IPS-18c (cell line): ENCODE measurements at regions not wholly inside any gene's neighbourhood (a gene's known extent, or its start where the extent isn't known, plus 50 kb on each side); places are given as distances from the start of the nearest gene placed in this dataset.
"Not testable (repeated sequence)": the region's sequence is repeated elsewhere in the genome, so short reads cannot be mapped to it uniquely, and the experiment has no call there.

Source experiments
- H3K4me3 ChIP-seq: 2 replicates; pipeline ENCODE4 v1.7.0; 2013; ENCODE audit warnings: low read depth, mild to moderate bottlenecking, low read length, moderate library complexity; ENCODE audit not compliant: insufficient read depth
- H3K9me3 ChIP-seq: one replicate; pipeline ENCODE4 v1.6.1; 2013; ENCODE audit warnings: mild to moderate bottlenecking, low read length, moderate library complexity; ENCODE audit not compliant: control insufficient read depth, insufficient read depth

- no peaks in the 10 kb centered on the region for H3K9me3 ChIP-seq
Measured at GRCh38 chr6:86537292-86537861, 400.0 kb upstream of the HTR1E start.

GRCh38 chr6:86536121-86536520 lies 401.2 kb upstream of the HTR1E start:
- Histone ChIP-seq H3K4me3 (no peak overlapping the region), H3K9me3 (no peaks in the 10 kb centered on the region)

More at GRCh38 chr6:86537292-86537861, 400.0 kb upstream of the HTR1E start:
- no peak overlapping the region for H3K4me3 ChIP-seq

GRCh38 chr6:86535100-86535499 lies 402.2 kb upstream of the HTR1E start:
- H3K9me3 ChIP-seq = no peaks in the 10 kb centered on the region
- H3K4me3 ChIP-seq = no peak overlapping the region

GRCh38 chr6:86529635-86530034 lies 407.7 kb upstream of the HTR1E start:
- Histone ChIP-seq H3K4me3 (no peak overlapping the region), H3K9me3 (no peaks in the 10 kb centered on the region)

GRCh38 chr6:86526238-86526637 lies 411.1 kb upstream of the HTR1E start:
- no peaks in the 10 kb centered on the region for H3K9me3 ChIP-seq
- no peak overlapping the region for H3K4me3 ChIP-seq

GRCh38 chr6:86516087-86516486 lies 421.2 kb upstream of the HTR1E start:
- H3K4me3 ChIP-seq = no peak overlapping the region
- H3K9me3 ChIP-seq = no peaks in the 10 kb centered on the region

GRCh38 chr6:86511962-86512361 lies 425.4 kb upstream of the HTR1E start:
- no peaks in the 10 kb centered on the region for H3K9me3 ChIP-seq
- no peak overlapping the region for H3K4me3 ChIP-seq

- Histone ChIP-seq H3K9me3 (no peaks in the 10 kb centered on the region), H3K4me3 (no peak overlapping the region)
Measured at GRCh38 chr6:86508230-86508629, 429.1 kb upstream of the HTR1E start.

GRCh38 chr6:86502497-86502896 lies 434.8 kb upstream of the HTR1E start:
- no peaks in the 10 kb centered on the region for H3K9me3 ChIP-seq
- no peak overlapping the region for H3K4me3 ChIP-seq

- Histone ChIP-seq H3K4me3 (no peak overlapping the region), H3K9me3 (no peaks in the 10 kb centered on the region)
Measured at GRCh38 chr6:86500035-86500434, 437.3 kb upstream of the HTR1E start.

- H3K9me3 ChIP-seq, H3K4me3 ChIP-seq: not testable (repeated sequence)
Measured at GRCh38 chr6:86489042-86489441, 448.3 kb upstream of the HTR1E start.

- no peak overlapping the region for H3K4me3 ChIP-seq
- no peaks in the 10 kb centered on the region for H3K9me3 ChIP-seq
Measured at GRCh38 chr6:86487660-86488221, 449.6 kb upstream of the HTR1E start.

GRCh38 chr6:86478316-86478715 lies 459.0 kb upstream of the HTR1E start:
- not testable (repeated sequence) for H3K9me3 ChIP-seq, H3K4me3 ChIP-seq

GRCh38 chr6:86477500-86478148 lies 459.7 kb upstream of the HTR1E start:
- H3K4me3 ChIP-seq = no peak overlapping the region

GRCh38 chr6:86476311-86476710 lies 461.0 kb upstream of the HTR1E start:
- Histone ChIP-seq H3K9me3 (no peaks in the 10 kb centered on the region), H3K4me3 (no peak overlapping the region)

More at GRCh38 chr6:86477500-86478148, 459.7 kb upstream of the HTR1E start:
- H3K9me3 ChIP-seq = no peaks in the 10 kb centered on the region

- peaks cover 2% of the 10 kb centered on the region for H3K9me3 ChIP-seq
- no peak overlapping the region for H3K4me3 ChIP-seq
Measured at GRCh38 chr6:86474081-86474480, 463.2 kb upstream of the HTR1E start.

GRCh38 chr6:86471791-86472190 lies 465.5 kb upstream of the HTR1E start:
- H3K9me3 ChIP-seq = peaks cover 2% of the 10 kb centered on the region
- H3K4me3 ChIP-seq = no peak overlapping the region

- H3K9me3 ChIP-seq = peaks cover 5% of the 10 kb centered on the region
Measured at GRCh38 chr6:86459978-86460377, 477.4 kb upstream of the HTR1E start.

More at GRCh38 chr6:86459978-86460377, 477.4 kb upstream of the HTR1E start:
- no peak overlapping the region for H3K4me3 ChIP-seq
